OCI-LY1 (cell line): ENCODE measurements at regions not wholly inside any gene's neighbourhood (a gene's known extent, or its start where the extent isn't known, plus 50 kb on each side); places are given as distances from the start of the nearest gene placed in this dataset.

Source experiments
- H2AFZ ChIP-seq: fragments of 200-600 bp; sonication (generic), shearing (Covaris generic); 2 replicates; pipeline ENCODE4 v1.6.0; 2014; ENCODE audit warnings: antibody characterized with exemption, mild to moderate bottlenecking, low read length
- H3F3A ChIP-seq: fragments of 200-600 bp; sonication (generic), shearing (Covaris generic); 2 replicates; pipeline ENCODE4 v1.6.0; 2014; ENCODE audit warnings: mild to moderate bottlenecking, antibody characterized with exemption, low read length, moderate library complexity; ENCODE audit not compliant: insufficient read depth
- H3K27ac ChIP-seq: fragments of 200-600 bp; sonication (generic); 2 replicates; pipeline ENCODE4 v1.5.1; 2014; ENCODE audit warnings: low read length, mixed run types, mild to moderate bottlenecking, low read depth; ENCODE audit not compliant: poor library complexity, severe bottlenecking
- H3K27me3 ChIP-seq: fragments of 200-600 bp; sonication (generic); 2 replicates; pipeline ENCODE4 v1.6.0; 2014; ENCODE audit warnings: antibody characterized with exemption, mild to moderate bottlenecking, low read length, moderate library complexity; ENCODE audit not compliant: insufficient read depth
- H3K36me3 ChIP-seq: fragments of 200-600 bp; sonication (generic); 2 replicates; pipeline ENCODE4 v1.6.1; 2014; ENCODE audit warnings: mild to moderate bottlenecking, antibody characterized with exemption, low read length, moderate library complexity, mixed read lengths; ENCODE audit not compliant: insufficient read depth
- H3K4me1 ChIP-seq: fragments of 200-600 bp; sonication (generic); 2 replicates; pipeline ENCODE4 v1.5.1; 2014; ENCODE audit warnings: mild to moderate bottlenecking, low read length, moderate library complexity; ENCODE audit not compliant: insufficient read depth, severe bottlenecking
- H3K4me2 ChIP-seq: fragments of 200-600 bp; sonication (generic), shearing (Covaris generic); 2 replicates; pipeline ENCODE4 v1.6.1; 2014; ENCODE audit warnings: low read length
- H3K4me3 ChIP-seq: fragments of 200-600 bp; sonication (generic); 2 replicates; pipeline ENCODE4 v1.5.1; 2014; ENCODE audit warnings: low read length, low read depth, mild to moderate bottlenecking, mixed read lengths; ENCODE audit not compliant: poor library complexity, severe bottlenecking
- H3K79me2 ChIP-seq: fragments of 200-600 bp; shearing (Covaris generic); 2 replicates; pipeline ENCODE4 v1.6.1; 2016; ENCODE audit warnings: mixed run types, low read length, mixed read lengths; ENCODE audit not compliant: insufficient read depth
- H3K9ac ChIP-seq: fragments of 200-600 bp; sonication (generic), shearing (Covaris generic); 2 replicates; pipeline ENCODE4 v1.6.1; 2014; ENCODE audit warnings: mild to moderate bottlenecking, low read length, mixed read lengths
- H3K9me2 ChIP-seq: fragments of 200-600 bp; sonication (generic), shearing (Covaris generic); 2 replicates; pipeline ENCODE4 v1.6.1; 2014; ENCODE audit warnings: low read depth, mild to moderate bottlenecking, low read length, mixed read lengths
- H3K9me3 ChIP-seq: fragments of 200-600 bp; shearing (Covaris generic); 2 replicates; pipeline ENCODE4 v1.6.1; 2014; ENCODE audit warnings: low read length, mixed read lengths
- H4K20me1 ChIP-seq: fragments of 200-600 bp; sonication (generic), shearing (Covaris generic); 2 replicates; pipeline ENCODE4 v1.6.0; 2016; ENCODE audit warnings: mild to moderate bottlenecking, low read length; ENCODE audit not compliant: insufficient read depth
- CTCF ChIP-seq: fragments of 200-600 bp; sonication (generic), shearing (Covaris generic); IDR thresholded peaks from 2 replicates; pipeline ENCODE4 v1.5.1; 2017; ENCODE audit warnings: mild to moderate bottlenecking, antibody characterized with exemption, low read length, moderate library complexity, mixed read lengths
- EZH2 ChIP-seq: fragments of 200-600 bp; sonication (generic), shearing (Covaris generic); IDR thresholded peaks from 2 replicates; pipeline ENCODE4 v1.8.0; 2017; ENCODE audit warnings: borderline replicate concordance, mixed run types, mild to moderate bottlenecking, antibody characterized with exemption, low read length, moderate library complexity, mixed read lengths

GRCh38 chr11:109814824-109815223 lies 278.4 kb upstream of the ZC3H12C start:
- Histone ChIP-seq H3K4me1 (no peaks in the 10 kb centered on the region), H4K20me1 (no peaks in the 10 kb centered on the region), H3K36me3 (no peaks in the 10 kb centered on the region), H2AFZ (no peak overlapping the region), H3K9me2 (no peaks in the 10 kb centered on the region), H3K4me3 (no peak overlapping the region), H3K27me3 (no peaks in the 10 kb centered on the region), H3F3A (no peaks in the 10 kb centered on the region), H3K4me2 (no peak overlapping the region), H3K9ac (no peak overlapping the region), H3K9me3 (no peaks in the 10 kb centered on the region), H3K27ac (no peak overlapping the region), H3K79me2 (no peaks in the 10 kb centered on the region)
- TF ChIP-seq EZH2: no peak
- TF ChIP-seq CTCF: no peak

GRCh38 chr11:109815500-109816150 lies 277.6 kb upstream of the ZC3H12C start:
- Histone ChIP-seq H3K27me3 (no peaks in the 10 kb centered on the region), H3K36me3 (no peaks in the 10 kb centered on the region), H3K9me3 (no peaks in the 10 kb centered on the region), H2AFZ (no peak overlapping the region), H3K4me3 (no peak overlapping the region), H3K79me2 (no peaks in the 10 kb centered on the region), H3F3A (no peaks in the 10 kb centered on the region), H3K27ac (no peak overlapping the region), H3K4me1 (no peaks in the 10 kb centered on the region), H3K9me2 (no peaks in the 10 kb centered on the region), H3K4me2 (no peak overlapping the region), H3K9ac (no peak overlapping the region), H4K20me1 (no peaks in the 10 kb centered on the region)
- no peak for TF ChIP-seq EZH2
- TF ChIP-seq CTCF: no peak

GRCh38 chr11:109818290-109818689 lies 274.9 kb upstream of the ZC3H12C start:
- Histone ChIP-seq H3K4me2 (no peak overlapping the region), H3K9ac (no peak overlapping the region), H3K4me3 (no peak overlapping the region), H3K9me3 (no peaks in the 10 kb centered on the region), H3K9me2 (no peaks in the 10 kb centered on the region), H3K4me1 (no peaks in the 10 kb centered on the region), H3K36me3 (no peaks in the 10 kb centered on the region), H3K79me2 (no peaks in the 10 kb centered on the region), H3K27me3 (no peaks in the 10 kb centered on the region), H4K20me1 (no peaks in the 10 kb centered on the region), H3F3A (no peaks in the 10 kb centered on the region), H2AFZ (no peak overlapping the region), H3K27ac (no peak overlapping the region)
- TF ChIP-seq EZH2 (no peak), CTCF (no peak)
